ENCODE measurements at regions not wholly inside any gene's neighbourhood (a gene's known extent, or its start where the extent isn't known, plus 50 kb on each side); places are given as distances from the start of the nearest gene placed in this dataset.

DNA sequence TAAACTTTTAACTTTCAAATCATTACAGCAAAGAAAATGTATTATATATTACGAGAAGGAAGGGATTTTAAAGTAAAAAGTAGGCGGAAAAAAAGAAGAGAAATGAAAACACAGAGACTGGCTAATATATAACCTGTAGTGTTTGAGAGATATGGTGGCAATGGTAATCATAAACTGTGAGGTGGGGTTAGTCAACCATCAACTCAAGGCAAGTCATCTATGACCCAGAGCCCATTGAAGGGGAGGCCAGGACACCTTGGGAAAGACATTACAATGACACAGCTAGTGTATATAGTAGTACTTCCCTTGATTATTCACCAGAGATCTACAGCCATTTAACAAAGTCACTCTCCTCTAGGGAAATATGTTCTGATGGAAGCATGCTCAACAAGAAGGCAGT lies 423.9 kb upstream of the PITX2 start:
- H3K36me3 ChIP-seq (ENCODE audit: low read length) = no peaks in the 10 kb centered on the region
- no peak overlapping the region for H3K9ac ChIP-seq (ENCODE audit: low read length)
- H3K9me3 ChIP-seq (ENCODE audit: insufficient read depth, low read length) = no peaks in the 10 kb centered on the region
- no peaks in the 10 kb centered on the region for H3K79me2 ChIP-seq (ENCODE audit: insufficient read depth, low read length)
- no peak overlapping the region for H3K27ac ChIP-seq (ENCODE audit: low read depth, low read length)
- H3F3A ChIP-seq (ENCODE audit: insufficient read depth) = no peaks in the 10 kb centered on the region
- H3K4me2 ChIP-seq (ENCODE audit: low read depth, low read length, poor library complexity, severe bottlenecking) = no peak overlapping the region
- TF ChIP-seq, protein P1, sequence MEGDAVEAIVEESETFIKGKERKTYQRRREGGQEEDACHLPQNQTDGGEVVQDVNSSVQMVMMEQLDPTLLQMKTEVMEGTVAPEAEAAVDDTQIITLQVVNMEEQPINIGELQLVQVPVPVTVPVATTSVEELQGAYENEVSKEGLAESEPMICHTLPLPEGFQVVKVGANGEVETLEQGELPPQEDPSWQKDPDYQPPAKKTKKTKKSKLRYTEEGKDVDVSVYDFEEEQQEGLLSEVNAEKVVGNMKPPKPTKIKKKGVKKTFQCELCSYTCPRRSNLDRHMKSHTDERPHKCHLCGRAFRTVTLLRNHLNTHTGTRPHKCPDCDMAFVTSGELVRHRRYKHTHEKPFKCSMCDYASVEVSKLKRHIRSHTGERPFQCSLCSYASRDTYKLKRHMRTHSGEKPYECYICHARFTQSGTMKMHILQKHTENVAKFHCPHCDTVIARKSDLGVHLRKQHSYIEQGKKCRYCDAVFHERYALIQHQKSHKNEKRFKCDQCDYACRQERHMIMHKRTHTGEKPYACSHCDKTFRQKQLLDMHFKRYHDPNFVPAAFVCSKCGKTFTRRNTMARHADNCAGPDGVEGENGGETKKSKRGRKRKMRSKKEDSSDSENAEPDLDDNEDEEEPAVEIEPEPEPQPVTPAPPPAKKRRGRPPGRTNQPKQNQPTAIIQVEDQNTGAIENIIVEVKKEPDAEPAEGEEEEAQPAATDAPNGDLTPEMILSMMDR (IDR thresholded peaks at IDR 0.05; ENCODE audit: insufficient read depth, low read length, poor library complexity, severe bottlenecking) = no peak
- TF ChIP-seq EZH2phosphoT487 (conservative IDR thresholded peaks at IDR 0.05; ENCODE audit: low read length) = no peak
- H3K9me2 ChIP-seq (replicated peaks; ENCODE audit: insufficient read depth, low read length) = no peaks in the 10 kb centered on the region
- no peak overlapping the region for H2AFZ ChIP-seq (ENCODE audit: low read depth, low read length, severe bottlenecking)
- no peaks in the 10 kb centered on the region for H3K27me3 ChIP-seq (ENCODE audit: low read length)
- H3K4me3 ChIP-seq (ENCODE audit: insufficient read depth, low read length, poor library complexity, severe bottlenecking) = no peak overlapping the region
- no peaks in the 10 kb centered on the region for H4K20me1 ChIP-seq (ENCODE audit: low read depth, low read length)

DNA sequence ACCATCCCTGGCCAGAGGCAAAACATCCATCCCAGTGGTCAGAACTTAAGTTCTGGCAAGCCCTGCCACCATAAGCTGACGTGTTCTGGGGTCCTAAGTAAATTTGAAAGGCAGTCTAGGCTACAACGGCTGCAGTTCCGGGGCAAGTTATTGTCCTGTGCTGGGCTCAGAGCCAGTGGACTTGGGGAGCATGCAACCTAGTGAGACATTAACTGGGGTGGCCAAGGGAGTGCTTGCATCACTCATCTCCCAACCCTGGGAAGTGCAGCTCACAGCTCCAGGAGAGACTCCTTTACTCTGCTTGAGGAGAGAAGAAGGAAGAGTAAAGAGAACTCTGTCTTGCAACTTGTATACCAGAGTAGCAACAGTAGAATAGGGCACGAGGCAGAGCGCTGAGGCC lies 425.4 kb upstream of the PITX2 start:
- no peaks in the 10 kb centered on the region for H3K27me3 ChIP-seq (ENCODE audit: low read length)
- H4K20me1 ChIP-seq (ENCODE audit: low read depth, low read length) = no peaks in the 10 kb centered on the region
- no peaks in the 10 kb centered on the region for H3K36me3 ChIP-seq (ENCODE audit: low read length)
- no peaks in the 10 kb centered on the region for H3K9me2 ChIP-seq (replicated peaks; ENCODE audit: insufficient read depth, low read length)
- no peak overlapping the region for H2AFZ ChIP-seq (ENCODE audit: low read depth, low read length, severe bottlenecking)
- no peak overlapping the region for H3K4me3 ChIP-seq (ENCODE audit: insufficient read depth, low read length, poor library complexity, severe bottlenecking)
- H3K9ac ChIP-seq (ENCODE audit: low read length) = no peak overlapping the region
- TF ChIP-seq, protein P1 (IDR thresholded peaks at IDR 0.05; ENCODE audit: insufficient read depth, low read length, poor library complexity, severe bottlenecking) = no peak
- no peak for TF ChIP-seq EZH2phosphoT487 (conservative IDR thresholded peaks at IDR 0.05; ENCODE audit: low read length)
- no peak overlapping the region for H3K4me2 ChIP-seq (ENCODE audit: low read depth, low read length, poor library complexity, severe bottlenecking)
- H3K27ac ChIP-seq (ENCODE audit: low read depth, low read length) = no peak overlapping the region
- no peaks in the 10 kb centered on the region for H3K79me2 ChIP-seq (ENCODE audit: insufficient read depth, low read length)
- H3F3A ChIP-seq (ENCODE audit: insufficient read depth) = no peaks in the 10 kb centered on the region
- no peaks in the 10 kb centered on the region for H3K9me3 ChIP-seq (ENCODE audit: insufficient read depth, low read length)

DNA sequence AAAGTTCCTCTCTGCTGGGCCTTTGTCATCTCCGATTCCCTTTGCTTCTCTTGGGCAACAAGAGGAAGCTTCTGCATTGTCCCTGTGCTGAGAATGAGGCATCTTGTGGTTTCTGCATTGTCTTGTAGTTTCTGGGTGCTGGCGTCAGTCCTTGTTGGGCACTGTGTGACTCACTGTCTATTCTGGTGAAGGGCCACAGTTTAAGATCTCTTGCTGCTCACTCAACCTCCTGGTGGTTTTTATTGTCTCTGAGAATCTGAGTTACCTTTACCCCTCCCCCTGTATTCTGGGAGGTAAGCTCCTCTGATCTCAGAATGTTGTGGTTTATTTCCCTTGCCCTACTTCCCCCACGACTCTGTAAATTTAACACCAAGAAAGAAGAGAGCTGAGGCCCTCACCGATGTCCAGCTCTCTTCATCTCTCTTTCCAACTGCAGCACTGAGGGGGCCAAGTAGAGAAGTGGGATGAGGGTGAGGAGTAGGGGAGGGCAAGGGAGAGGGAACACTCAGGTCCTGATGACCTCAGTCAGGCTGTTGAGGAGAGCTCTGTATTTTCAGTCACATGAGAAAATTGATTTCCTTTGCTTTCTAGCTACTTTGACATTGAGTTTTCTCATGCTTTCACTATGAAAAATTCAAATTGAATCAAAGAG lies 441.6 kb upstream of the PITX2 start:
- no peaks in the 10 kb centered on the region for H3K9me2 ChIP-seq (replicated peaks; ENCODE audit: insufficient read depth, low read length)
- no peaks in the 10 kb centered on the region for H3K9me3 ChIP-seq (ENCODE audit: insufficient read depth, low read length)
- TF ChIP-seq EZH2phosphoT487 (conservative IDR thresholded peaks at IDR 0.05; ENCODE audit: low read length) = no peak
- TF ChIP-seq, protein P1 (IDR thresholded peaks at IDR 0.05; ENCODE audit: insufficient read depth, low read length, poor library complexity, severe bottlenecking) = no peak
- H4K20me1 ChIP-seq (ENCODE audit: low read depth, low read length) = no peaks in the 10 kb centered on the region
- H3K79me2 ChIP-seq (ENCODE audit: insufficient read depth, low read length) = no peaks in the 10 kb centered on the region
- no peak overlapping the region for H3K9ac ChIP-seq (ENCODE audit: low read length)
- no peaks in the 10 kb centered on the region for H3K27me3 ChIP-seq (ENCODE audit: low read length)
- H3K27ac ChIP-seq (ENCODE audit: low read depth, low read length) = no peak overlapping the region
- no peak overlapping the region for H2AFZ ChIP-seq (ENCODE audit: low read depth, low read length, severe bottlenecking)
- H3K36me3 ChIP-seq (ENCODE audit: low read length) = no peaks in the 10 kb centered on the region
- no peak overlapping the region for H3K4me2 ChIP-seq (ENCODE audit: low read depth, low read length, poor library complexity, severe bottlenecking)
- no peak overlapping the region for H3K4me3 ChIP-seq (ENCODE audit: insufficient read depth, low read length, poor library complexity, severe bottlenecking)
- no peaks in the 10 kb centered on the region for H3F3A ChIP-seq (ENCODE audit: insufficient read depth)
